Natural killer cell treated with Interleukin-12 subunit alpha and Interleukin-12 subunit beta and Interleukin-15 and Interleukin-18, amount 100 ng/mL, for 72 hours (primary cell): ENCODE measurements at regions not wholly inside any gene's neighbourhood (a gene's known extent, or its start where the extent isn't known, plus 50 kb on each side); places are given as distances from the start of the nearest gene placed in this dataset.

Source experiments
- ATAC-seq, 2 donors: fragments of 150-1000 bp; cut with Tn5 transposase in 1 of 2; sonication (Bioruptor Pico), chemical (Tn5 transposase) in 1 of 2; 2 replicates each; pipeline ENCODE4 v1.10.0; 2021
- DNase-seq: peaks from one replicate; pipeline ENCODE4 v3.0.0; 2022; ENCODE audit warnings: low spot score
- H3K27ac Mint-ChIP-seq, 2 donors: 1 replicate in 1 of 2; 2 replicates in 1 of 2; pipeline ENCODE4 v1.8.0; 2022; ENCODE audit warnings: mixed read lengths in 2 of 2, mild to moderate bottlenecking in 1 of 2, moderate library complexity in 1 of 2
- H3K27me3 Mint-ChIP-seq, 2 donors: 1 replicate in 1 of 2; 2 replicates in 1 of 2; pipeline ENCODE4 v1.8.0; 2022; ENCODE audit warnings: mixed read lengths in 2 of 2
- H3K36me3 Mint-ChIP-seq: one replicate; pipeline ENCODE4 v1.8.0; 2022; ENCODE audit warnings: mixed read lengths
- H3K4me1 Mint-ChIP-seq, 2 donors: 1 replicate in 1 of 2; 2 replicates in 1 of 2; pipeline ENCODE4 v1.8.0; 2022; ENCODE audit warnings: low read depth in 2 of 2, mixed read lengths in 2 of 2, mild to moderate bottlenecking in 1 of 2
- H3K4me3 Mint-ChIP-seq: one replicate; pipeline ENCODE4 v1.8.0; 2022; ENCODE audit warnings: mixed read lengths
- H3K9me3 Mint-ChIP-seq: 2 replicates; pipeline ENCODE4 v1.8.0; 2022; ENCODE audit warnings: mixed read lengths

DNA sequence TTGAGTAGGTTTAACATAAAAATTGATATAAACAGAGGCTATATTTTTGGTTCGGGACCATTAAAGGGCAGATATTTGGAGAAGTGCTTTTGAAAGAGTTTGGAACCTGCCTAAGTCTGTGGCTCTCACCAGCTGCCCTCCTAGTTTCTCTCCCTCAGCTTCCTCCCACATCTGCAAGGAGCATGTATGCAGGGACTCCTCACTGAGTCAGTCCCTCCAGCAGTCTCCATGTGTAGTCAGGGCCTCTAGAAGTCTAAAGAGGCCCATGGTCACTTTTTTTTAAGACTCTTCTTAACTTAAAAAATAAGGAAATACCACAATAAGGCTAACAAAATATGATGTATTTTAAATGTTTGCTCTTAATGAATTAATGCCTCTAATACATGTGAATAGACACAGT is 220.0 kb upstream of the TANK start:
- no peak for ATAC-seq
- Mint-ChIP-seq H3K4me3 (no peak overlapping the region), H3K27me3 (peaks cover 15 to 25% of the 10 kb centered on the region in 2 donors), H3K9me3 (no peaks in the 10 kb centered on the region), H3K27ac (no peak overlapping the region), H3K36me3 (no peaks in the 10 kb centered on the region), H3K4me1 (peaks cover 0 to 2% of the 10 kb centered on the region in 2 donors)
- DNase-seq = no peak

DNA sequence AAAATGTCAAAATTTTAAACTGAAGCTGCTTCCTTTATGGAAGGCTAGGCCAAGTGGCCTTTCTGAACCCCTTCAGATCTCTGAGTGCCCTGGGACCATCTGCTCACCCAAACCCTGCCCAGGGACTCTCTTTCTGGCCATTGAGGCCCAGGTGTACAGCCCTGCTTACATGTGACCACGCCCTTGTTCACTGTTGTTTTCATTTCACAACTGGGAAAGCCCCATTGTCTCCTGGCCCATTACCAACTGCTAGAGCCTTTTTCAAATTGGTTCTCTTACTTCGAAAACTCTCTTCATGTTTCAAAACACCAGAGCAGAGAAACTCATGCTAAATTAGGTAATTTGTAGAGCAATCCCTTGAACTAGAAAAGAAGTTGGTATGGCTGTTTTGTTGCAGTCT is 219.5 kb upstream of the TANK start:
- no peaks in the 10 kb centered on the region for H3K9me3 Mint-ChIP-seq
- H3K36me3 Mint-ChIP-seq = no peaks in the 10 kb centered on the region
- H3K4me3 Mint-ChIP-seq = no peak overlapping the region
- no peak overlapping the region for H3K27ac Mint-ChIP-seq
- DNase-seq (no peak), ATAC-seq (no peak)
- peaks cover 15 to 27% of the 10 kb centered on the region in 2 donors for H3K27me3 Mint-ChIP-seq
- peaks cover 0 to 2% of the 10 kb centered on the region in 2 donors for H3K4me1 Mint-ChIP-seq

- H3K27me3 Mint-ChIP-seq = peaks cover 15 to 27% of the 10 kb centered on the region in 2 donors
- H3K9me3 Mint-ChIP-seq = no peaks in the 10 kb centered on the region
- no peak overlapping the region for H3K27ac Mint-ChIP-seq
- H3K4me1 Mint-ChIP-seq = peaks cover 0 to 2% of the 10 kb centered on the region in 2 donors
- DNase-seq (no peak), ATAC-seq (no peak)
- no peak overlapping the region for H3K4me3 Mint-ChIP-seq
- H3K36me3 Mint-ChIP-seq = no peaks in the 10 kb centered on the region
Observed at GRCh38 chr2:160941290-160941846, 218.9 kb upstream of the TANK start.

- no peaks in the 10 kb centered on the region for H3K9me3 Mint-ChIP-seq
- no peak overlapping the region for H3K4me3 Mint-ChIP-seq
- H3K4me1 Mint-ChIP-seq = peaks cover 0 to 2% of the 10 kb centered on the region in 2 donors
- DNase-seq (no peak), ATAC-seq (no peak)
- no peak overlapping the region for H3K27ac Mint-ChIP-seq
- H3K27me3 Mint-ChIP-seq = peaks cover 14 to 19% of the 10 kb centered on the region in 2 donors
- H3K36me3 Mint-ChIP-seq = no peaks in the 10 kb centered on the region
Observed at GRCh38 chr2:160942476-160943142, 217.6 kb upstream of the TANK start.

DNA sequence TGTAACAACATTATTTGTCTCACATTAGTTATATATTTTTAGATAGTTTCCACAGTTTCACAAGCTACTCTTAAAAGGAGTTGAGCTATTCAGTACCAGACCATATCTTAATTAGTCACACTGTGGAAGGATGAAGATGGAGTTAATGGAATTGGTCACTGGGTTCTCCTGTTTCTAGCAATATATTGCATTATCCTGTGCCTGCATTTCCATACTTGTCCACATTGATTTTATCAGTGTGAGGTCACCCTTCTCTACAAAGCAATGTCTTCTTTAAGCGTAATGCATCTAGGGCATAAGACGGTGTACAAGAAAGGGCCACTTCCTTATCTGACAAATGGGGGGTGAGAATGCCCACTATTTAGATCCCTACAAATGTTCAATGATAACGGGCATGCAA is 216.8 kb upstream of the TANK start:
- H3K27me3 Mint-ChIP-seq = peaks cover 11 to 14% of the 10 kb centered on the region in 2 donors
- no peaks in the 10 kb centered on the region for H3K36me3 Mint-ChIP-seq
- H3K4me3 Mint-ChIP-seq = no peak overlapping the region
- H3K27ac Mint-ChIP-seq = no peak overlapping the region
- ATAC-seq (no peak), DNase-seq (no peak)
- H3K4me1 Mint-ChIP-seq = peaks cover 0 to 2% of the 10 kb centered on the region in 2 donors
- no peaks in the 10 kb centered on the region for H3K9me3 Mint-ChIP-seq

DNA sequence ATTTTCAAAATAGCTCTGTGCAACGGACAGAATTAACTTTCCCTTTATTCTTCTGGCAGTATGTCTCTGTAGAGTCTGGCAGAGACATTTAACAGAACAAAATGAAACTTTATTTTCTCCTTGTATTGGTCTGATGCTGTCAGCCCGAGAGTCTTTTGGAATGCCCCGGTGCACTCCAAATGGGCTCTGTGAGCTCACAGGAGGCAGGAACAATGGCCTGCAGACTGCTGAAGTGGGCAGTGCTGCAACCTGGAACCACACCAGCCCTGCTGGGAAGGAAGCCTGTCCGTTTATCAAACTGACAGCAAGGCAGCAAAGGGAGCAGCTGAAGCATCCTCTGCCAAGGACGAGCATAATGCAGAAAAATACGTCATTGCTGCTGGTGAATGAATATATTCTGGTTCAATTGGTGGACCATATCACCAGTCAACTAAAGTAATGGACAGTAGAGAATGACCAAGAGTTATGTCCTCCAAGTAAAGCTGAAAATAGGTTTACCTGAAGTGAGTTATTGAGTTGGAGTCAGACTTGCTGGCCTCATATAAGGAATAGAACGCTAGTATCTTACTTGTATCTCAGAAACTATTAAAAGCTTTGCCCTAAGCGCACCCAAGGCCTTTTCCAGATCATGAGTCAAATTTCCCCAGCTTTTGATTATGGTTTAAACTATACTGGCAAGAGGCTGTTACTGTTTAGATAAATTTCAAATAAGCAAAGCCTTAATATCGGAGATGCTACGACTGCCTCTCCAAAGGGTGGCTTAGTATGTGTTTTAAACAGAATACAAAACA is 207.6 kb upstream of the TANK start:
- no peak overlapping the region for H3K27ac Mint-ChIP-seq
- H3K4me1 Mint-ChIP-seq = no peaks in the 10 kb centered on the region
- H3K36me3 Mint-ChIP-seq = no peaks in the 10 kb centered on the region
- ATAC-seq = no peak
- no peaks in the 10 kb centered on the region for H3K9me3 Mint-ChIP-seq
- no peak overlapping the region for H3K4me3 Mint-ChIP-seq
- DNase-seq = no peak
- peaks cover 12 to 14% of the 10 kb centered on the region in 2 donors for H3K27me3 Mint-ChIP-seq

DNA sequence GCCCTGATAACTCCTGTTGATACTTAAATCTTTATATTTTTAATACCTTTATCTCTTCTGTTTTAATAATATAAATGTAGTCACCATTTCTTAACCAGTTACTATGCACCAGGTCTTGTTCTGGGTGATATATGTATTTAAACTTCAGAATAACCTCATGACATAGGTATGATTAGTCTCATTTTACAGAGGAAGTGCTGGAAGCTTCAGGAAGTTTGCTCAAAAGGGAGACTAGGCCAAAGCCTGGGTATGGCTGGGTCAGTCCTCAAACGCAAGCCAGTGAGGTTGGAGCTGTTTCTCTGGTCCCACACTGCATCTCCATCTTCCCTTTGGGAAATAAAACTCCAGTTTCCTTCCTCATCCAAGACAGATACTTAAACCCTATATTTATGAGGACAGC is 204.7 kb upstream of the TANK start:
- Mint-ChIP-seq H3K4me3 (no peak overlapping the region), H3K27me3 (peaks cover 14 to 19% of the 10 kb centered on the region in 2 donors), H3K27ac (no peak overlapping the region), H3K36me3 (no peaks in the 10 kb centered on the region), H3K4me1 (no peaks in the 10 kb centered on the region), H3K9me3 (no peaks in the 10 kb centered on the region)
- no peak for ATAC-seq
- no peak for DNase-seq

DNA sequence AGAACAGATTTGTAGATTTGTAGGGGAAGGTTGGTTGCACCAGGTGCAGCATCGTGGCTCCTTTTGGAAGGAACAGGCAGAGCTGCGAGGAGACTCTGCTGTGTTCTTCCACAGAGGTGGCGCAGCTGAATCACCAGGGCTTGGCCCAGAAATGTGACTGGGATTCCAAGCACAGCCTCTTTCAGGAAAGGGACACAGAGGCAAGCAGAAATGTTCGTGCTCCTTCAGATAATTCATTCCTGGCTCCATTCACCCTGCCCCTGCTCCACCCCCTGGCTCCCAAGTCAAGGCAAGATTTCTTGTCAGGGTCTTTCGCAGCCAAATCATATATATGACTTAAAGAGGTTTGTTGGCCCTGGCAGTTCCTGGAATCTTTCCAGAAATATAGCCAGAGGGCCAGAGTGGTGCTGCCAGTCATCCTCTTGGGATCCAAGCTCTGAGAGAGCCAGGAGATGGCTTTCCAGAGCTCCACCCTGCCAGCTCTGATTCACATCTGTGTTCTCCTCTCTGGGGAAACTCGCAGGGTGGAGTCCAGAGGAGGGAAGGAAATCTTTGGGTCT is 203.9 kb upstream of the TANK start:
- ATAC-seq (no peak), DNase-seq (no peak)
- H3K4me1 Mint-ChIP-seq = no peaks in the 10 kb centered on the region
- no peaks in the 10 kb centered on the region for H3K36me3 Mint-ChIP-seq
- no peaks in the 10 kb centered on the region for H3K9me3 Mint-ChIP-seq
- no peak overlapping the region for H3K27ac Mint-ChIP-seq
- H3K4me3 Mint-ChIP-seq = no peak overlapping the region
- peaks cover 14 to 19% of the 10 kb centered on the region in 2 donors for H3K27me3 Mint-ChIP-seq

DNA sequence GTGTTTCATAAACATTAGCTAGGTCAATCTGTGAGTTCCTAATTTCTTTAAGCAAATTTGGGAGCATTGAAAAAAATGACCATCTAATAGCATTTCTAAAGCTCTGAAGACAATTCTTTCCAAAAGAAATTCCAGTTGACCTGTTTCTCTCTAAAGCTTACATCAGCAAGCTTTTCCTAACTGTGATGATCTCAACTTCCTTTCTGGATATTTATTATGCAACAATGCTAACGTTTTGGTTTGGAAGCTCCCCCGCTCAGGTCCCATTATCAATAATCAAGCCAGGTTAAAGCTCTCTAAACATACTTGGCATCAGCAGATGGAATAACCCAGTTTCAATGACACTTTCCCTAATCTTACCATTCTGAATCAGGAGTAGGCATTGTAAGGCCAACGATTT is 196.3 kb upstream of the TANK start:
- DNase-seq = no peak
- Mint-ChIP-seq H3K4me1 (no peaks in the 10 kb centered on the region), H3K9me3 (no peaks in the 10 kb centered on the region), H3K4me3 (no peak overlapping the region), H3K27me3 (peaks cover 8 to 16% of the 10 kb centered on the region in 2 donors), H3K36me3 (no peaks in the 10 kb centered on the region), H3K27ac (no peak overlapping the region)
- no peak for ATAC-seq

DNA sequence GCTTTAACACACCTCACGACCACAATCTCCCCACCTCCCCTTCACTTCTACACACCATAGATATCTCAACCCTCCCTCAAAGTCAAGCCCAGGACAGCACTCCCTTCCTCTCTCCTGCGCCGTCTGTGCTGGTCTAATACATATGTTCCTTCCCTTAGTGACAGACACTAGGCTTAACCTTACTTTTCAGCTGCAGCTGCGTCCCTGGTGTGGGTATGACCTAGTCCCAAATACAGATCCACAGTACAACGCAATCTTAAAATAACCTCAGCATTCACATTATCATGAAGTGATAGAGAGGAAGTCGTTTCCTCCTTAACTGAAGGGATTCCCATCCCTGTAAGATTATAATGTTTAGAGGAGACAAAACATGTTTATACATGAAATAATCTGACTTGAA is 192.7 kb upstream of the TANK start:
- H3K27me3 Mint-ChIP-seq = peaks cover 8 to 11% of the 10 kb centered on the region in 2 donors
- H3K9me3 Mint-ChIP-seq = no peaks in the 10 kb centered on the region
- H3K4me1 Mint-ChIP-seq = no peaks in the 10 kb centered on the region
- no peak overlapping the region for H3K27ac Mint-ChIP-seq
- no peak overlapping the region for H3K4me3 Mint-ChIP-seq
- ATAC-seq = no peak
- H3K36me3 Mint-ChIP-seq = no peaks in the 10 kb centered on the region
- DNase-seq = no peak

DNA sequence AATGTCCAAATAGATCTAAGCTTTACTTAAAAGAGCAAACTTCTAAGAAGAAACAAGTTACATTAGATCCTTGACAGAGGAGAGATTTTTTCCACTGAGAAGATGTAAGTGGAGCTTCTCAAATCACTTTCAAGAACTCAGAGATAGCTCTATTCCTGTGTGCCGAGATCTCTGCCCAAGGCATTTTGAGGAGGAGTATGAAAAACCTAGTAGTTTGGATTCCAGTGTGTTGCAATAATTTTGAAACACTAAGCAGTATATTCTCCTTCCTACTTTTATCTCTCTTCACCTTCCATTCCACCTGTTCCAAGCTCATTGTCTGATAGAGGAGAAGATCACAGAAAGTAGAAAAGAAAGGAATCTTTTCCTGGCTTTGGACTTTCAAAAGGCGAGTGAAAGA is 192.0 kb upstream of the TANK start:
- ATAC-seq = no peak
- Mint-ChIP-seq H3K27me3 (peaks cover 8 to 11% of the 10 kb centered on the region in 2 donors), H3K36me3 (no peaks in the 10 kb centered on the region), H3K4me3 (no peak overlapping the region), H3K27ac (no peak overlapping the region), H3K9me3 (no peaks in the 10 kb centered on the region), H3K4me1 (no peaks in the 10 kb centered on the region)
- no peak for DNase-seq

GRCh38 chr2:160970052-160970965 is 189.9 kb upstream of the TANK start:
- Mint-ChIP-seq H3K4me3 (no peak overlapping the region), H3K4me1 (no peaks in the 10 kb centered on the region), H3K27ac (no peak overlapping the region), H3K9me3 (no peaks in the 10 kb centered on the region), H3K27me3 (peaks cover 12 to 18% of the 10 kb centered on the region in 2 donors), H3K36me3 (no peaks in the 10 kb centered on the region)
- ATAC-seq = no peak
- no peak for DNase-seq

- no peaks in the 10 kb centered on the region for H3K36me3 Mint-ChIP-seq
- no peaks in the 10 kb centered on the region for H3K9me3 Mint-ChIP-seq
- no peak overlapping the region for H3K27ac Mint-ChIP-seq
- no peak overlapping the region for H3K4me3 Mint-ChIP-seq
- no peaks in the 10 kb centered on the region for H3K4me1 Mint-ChIP-seq
- DNase-seq = no peak
- peaks cover 11 to 15% of the 10 kb centered on the region in 2 donors for H3K27me3 Mint-ChIP-seq
- ATAC-seq = no peak
Observed at GRCh38 chr2:160973991-160974390, 186.2 kb upstream of the TANK start.
